OCI-LY1 (cell line): ENCODE measurements at regions not wholly inside any gene's neighbourhood (a gene's known extent, or its start where the extent isn't known, plus 50 kb on each side); places are given as distances from the start of the nearest gene placed in this dataset.

ENCODE experiments used
- EZH2 ChIP-seq: fragments of 200-600 bp; sonication (generic), shearing (Covaris generic); IDR thresholded peaks from 2 replicates; pipeline ENCODE4 v1.8.0; 2017; ENCODE audit warnings: borderline replicate concordance, mixed run types, mild to moderate bottlenecking, antibody characterized with exemption, low read length, moderate library complexity, mixed read lengths
- TF ChIP-seq, protein P1 (sequence below): fragments of 200-600 bp; sonication (generic), shearing (Covaris generic); IDR thresholded peaks from 2 replicates; pipeline ENCODE4 v1.5.1; 2017; ENCODE audit warnings: mild to moderate bottlenecking, antibody characterized with exemption, low read length, moderate library complexity, mixed read lengths

DNA sequence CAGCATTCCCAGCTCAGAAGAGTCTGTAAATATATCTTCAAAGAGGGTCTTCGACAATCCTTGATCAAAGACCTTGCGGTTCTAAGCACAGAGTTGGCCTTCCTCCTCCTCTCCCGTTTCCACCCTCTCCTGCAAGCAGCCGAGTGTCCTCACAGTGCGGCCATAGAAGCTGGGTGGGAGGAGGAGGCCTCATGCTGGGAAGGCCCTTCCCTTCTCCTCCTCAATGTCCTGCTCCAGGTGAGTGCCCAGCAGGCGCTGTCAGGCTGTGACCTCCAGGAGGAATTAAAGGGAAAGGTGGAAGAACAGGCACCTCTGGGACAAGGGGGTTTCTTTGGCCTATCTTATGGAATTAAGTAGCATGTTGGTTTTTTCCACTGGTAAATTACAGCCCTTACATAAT is 674.2 kb upstream of the ARGLU1 start:
- TF ChIP-seq, protein P1, sequence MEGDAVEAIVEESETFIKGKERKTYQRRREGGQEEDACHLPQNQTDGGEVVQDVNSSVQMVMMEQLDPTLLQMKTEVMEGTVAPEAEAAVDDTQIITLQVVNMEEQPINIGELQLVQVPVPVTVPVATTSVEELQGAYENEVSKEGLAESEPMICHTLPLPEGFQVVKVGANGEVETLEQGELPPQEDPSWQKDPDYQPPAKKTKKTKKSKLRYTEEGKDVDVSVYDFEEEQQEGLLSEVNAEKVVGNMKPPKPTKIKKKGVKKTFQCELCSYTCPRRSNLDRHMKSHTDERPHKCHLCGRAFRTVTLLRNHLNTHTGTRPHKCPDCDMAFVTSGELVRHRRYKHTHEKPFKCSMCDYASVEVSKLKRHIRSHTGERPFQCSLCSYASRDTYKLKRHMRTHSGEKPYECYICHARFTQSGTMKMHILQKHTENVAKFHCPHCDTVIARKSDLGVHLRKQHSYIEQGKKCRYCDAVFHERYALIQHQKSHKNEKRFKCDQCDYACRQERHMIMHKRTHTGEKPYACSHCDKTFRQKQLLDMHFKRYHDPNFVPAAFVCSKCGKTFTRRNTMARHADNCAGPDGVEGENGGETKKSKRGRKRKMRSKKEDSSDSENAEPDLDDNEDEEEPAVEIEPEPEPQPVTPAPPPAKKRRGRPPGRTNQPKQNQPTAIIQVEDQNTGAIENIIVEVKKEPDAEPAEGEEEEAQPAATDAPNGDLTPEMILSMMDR = no peak
- no peak for TF ChIP-seq EZH2
